H1 (cell line): ENCODE measurements at regions not wholly inside any gene's neighbourhood (a gene's known extent, or its start where the extent isn't known, plus 50 kb on each side); places are given as distances from the start of the nearest gene placed in this dataset.
A peak's percentile ranks its signal among the peaks of the same experiment; 100 is the strongest.

Experiments
- CTCF ChIA-PET: fragments of 300-600 bp; sonication (Branson Sonifier 250); formaldehyde crosslinking; loops from one replicate; lab custom pipeline; 2021; ENCODE audit not compliant: partially characterized antibody; lab: Charles Lee
- POLR2A ChIA-PET: fragments of 300-600 bp; sonication (Branson Sonifier 250); formaldehyde crosslinking; loops from one replicate; lab custom pipeline; 2021; ENCODE audit warnings: inconsistent platforms; ENCODE audit not compliant: partially characterized antibody; lab: Charles Lee
- DNase-seq, 2 experiments: peaks; one replicate each; pipeline versions ENCODE4 v3.0.0 to v3.0.0-alpha.2; 2010 to 2022; ENCODE audit warnings: low spot score in 2 of 2, low read depth in 1 of 2, mixed read lengths in 1 of 2
- FAIRE-seq: peaks from 2 replicates; lab custom pipeline; 2011; peaks lifted over from hg19 to GRCh38; lab: Jason Lieb, UNC
- H2AFZ ChIP-seq: 2 replicates; pipeline ENCODE4 v1.8.1; 2012; ENCODE audit warnings: low read length, inconsistent platforms
- H2AK5ac ChIP-seq: 2 replicates; pipeline ENCODE4 v1.6.1; 2013; ENCODE audit warnings: low read depth, low read length
- H2BK120ac ChIP-seq: replicated peaks from 2 replicates; pipeline ENCODE3; 2013; ENCODE audit warnings: low read depth, low read length, inconsistent platforms
- H2BK12ac ChIP-seq: 2 replicates; pipeline ENCODE4 v1.6.1; 2013; ENCODE audit warnings: low read depth, low read length
- H2BK15ac ChIP-seq: 2 replicates; pipeline ENCODE4 v1.6.1; 2013; ENCODE audit warnings: low read length
- H2BK20ac ChIP-seq: 2 replicates; pipeline ENCODE4 v1.6.1; 2013; ENCODE audit warnings: low read length
- H2BK5ac ChIP-seq: 2 replicates; pipeline ENCODE4 v1.6.1; 2013; ENCODE audit warnings: low read depth, low read length
- H3K14ac ChIP-seq: 2 replicates; pipeline ENCODE4 v1.6.1; 2013; ENCODE audit warnings: inconsistent platforms; ENCODE audit not compliant: insufficient read length
- H3K18ac ChIP-seq: 2 replicates; pipeline ENCODE4 v1.6.1; 2013; ENCODE audit warnings: low read length; ENCODE audit errors: extremely low read depth
- H3K23ac ChIP-seq: 2 replicates; pipeline ENCODE4 v1.6.1; 2013; ENCODE audit warnings: inconsistent platforms; ENCODE audit not compliant: insufficient read length
- H3K23me2 ChIP-seq: 2 replicates; pipeline ENCODE4 v1.6.1; 2013; ENCODE audit warnings: low read depth, low read length
- H3K27ac ChIP-seq: 2 replicates; pipeline ENCODE4 v1.6.1; 2011; ENCODE audit warnings: low read depth, low read length, inconsistent platforms
- H3K27me3 ChIP-seq, 4 experiments: replicated peaks in 1 of 4; 1 replicate in 1 of 4; 2 replicates in 3 of 4; pipeline versions ENCODE4 v1.6.1 to v1.8.1; 2011 to 2013; ENCODE audit warnings: low read length in 3 of 4, mild to moderate bottlenecking in 3 of 4, inconsistent platforms in 2 of 4, mixed read lengths in 2 of 4, moderate library complexity in 1 of 4; ENCODE audit not compliant: control insufficient read depth in 3 of 4, insufficient read depth in 3 of 4; ENCODE audit errors: extremely low read depth in 1 of 4
- H3K36me3 ChIP-seq, 4 experiments: 2 replicates each; pipeline versions ENCODE4 v1.6.1 to v1.8.1; 2011 to 2013; ENCODE audit warnings: mild to moderate bottlenecking in 4 of 4, low read length in 3 of 4, moderate library complexity in 2 of 4, control low read depth in 1 of 4, inconsistent platforms in 1 of 4; ENCODE audit not compliant: insufficient read depth in 4 of 4, control insufficient read depth in 2 of 4
- H3K4ac ChIP-seq: replicated peaks from 2 replicates; pipeline ENCODE3; 2013; ENCODE audit warnings: low read length, low read depth, mixed read lengths, inconsistent platforms; ENCODE audit not compliant: insufficient read length
- H3K4me1 ChIP-seq, 4 experiments: replicated peaks in 1 of 4; 1 replicate in 1 of 4; 2 replicates in 3 of 4; pipeline versions ENCODE4 v1.6.1 to v1.8.1; 2011 to 2013; ENCODE audit warnings: low read length in 3 of 4, inconsistent platforms in 2 of 4, mixed read lengths in 1 of 4; ENCODE audit not compliant: insufficient read depth in 4 of 4, control insufficient read depth in 3 of 4
- H3K4me2 ChIP-seq, 2 experiments: 2 replicates each; pipeline versions ENCODE4 v1.6.1 to v1.8.1; 2011 to 2013; ENCODE audit warnings: low read depth in 2 of 2, low read length in 2 of 2, control low read depth in 1 of 2, inconsistent platforms in 1 of 2, mild to moderate bottlenecking in 1 of 2; ENCODE audit not compliant: insufficient read depth in 1 of 2
- H3K4me3 ChIP-seq, 4 experiments: fragments of 200-600, 300-600 bp in 1 of 4; sonication (generic), shearing (Covaris generic), sonication (Bioruptor Twin) in 1 of 4; 2 replicates each; pipeline versions ENCODE4 v1.5.1 to v1.8.1; 2011 to 2016; ENCODE audit warnings: low read length in 4 of 4, low read depth in 3 of 4, control low read depth in 2 of 4, inconsistent platforms in 2 of 4, mild to moderate bottlenecking in 2 of 4, mixed read lengths in 1 of 4, moderate library complexity in 1 of 4; ENCODE audit not compliant: insufficient read depth in 2 of 4; ENCODE audit errors: extremely low read depth in 1 of 4
- H3K56ac ChIP-seq: replicated peaks from 2 replicates; pipeline ENCODE3; 2013; ENCODE audit warnings: low read depth, mild to moderate bottlenecking, mixed read lengths, low read length, inconsistent platforms; ENCODE audit not compliant: insufficient read length
- H3K79me1 ChIP-seq: 2 replicates; pipeline ENCODE4 v1.6.1; 2013; ENCODE audit warnings: low read depth, low read length, control low read depth
- H3K79me2 ChIP-seq, 2 experiments: 2 replicates each; pipeline versions ENCODE4 v1.6.1 to v1.8.1; 2012 to 2013; ENCODE audit warnings: low read length in 2 of 2, mild to moderate bottlenecking in 2 of 2, inconsistent platforms in 1 of 2; ENCODE audit not compliant: insufficient read depth in 2 of 2, control insufficient read depth in 1 of 2
- H3K9ac ChIP-seq, 4 experiments: replicated peaks in 1 of 4; 1 replicate in 1 of 4; 2 replicates in 3 of 4; pipeline versions ENCODE4 v1.6.1 to v1.8.1; 2011 to 2013; ENCODE audit warnings: low read depth in 3 of 4, low read length in 3 of 4, control low read depth in 2 of 4, mild to moderate bottlenecking in 2 of 4, moderate library complexity in 2 of 4, inconsistent platforms in 1 of 4; ENCODE audit errors: extremely low read depth in 1 of 4
- H3K9me3 ChIP-seq, 2 experiments: 2 replicates each; pipeline versions ENCODE4 v1.6.1 to v1.8.1; 2012 to 2013; ENCODE audit warnings: mild to moderate bottlenecking in 2 of 2, moderate library complexity in 2 of 2, control low read depth in 1 of 2, inconsistent platforms in 1 of 2, low read depth in 1 of 2, low read length in 1 of 2, mixed read lengths in 1 of 2; ENCODE audit not compliant: insufficient read depth in 2 of 2
- H4K20me1 ChIP-seq, 2 experiments: replicated peaks in 1 of 2; 2 replicates each; pipeline versions ENCODE3 to v1.8.1; 2011 to 2013; ENCODE audit warnings: inconsistent platforms in 2 of 2, low read length in 2 of 2, mild to moderate bottlenecking in 1 of 2; ENCODE audit not compliant: insufficient read depth in 2 of 2, control insufficient read depth in 1 of 2
- H4K5ac ChIP-seq: 2 replicates; pipeline ENCODE4 v1.6.1; 2013; ENCODE audit warnings: low read length, low read depth, mixed read lengths, inconsistent platforms; ENCODE audit not compliant: insufficient read length
- H4K8ac ChIP-seq: 2 replicates; pipeline ENCODE4 v1.8.0; 2013; ENCODE audit warnings: mild to moderate bottlenecking, moderate library complexity, low read length, inconsistent platforms; ENCODE audit not compliant: insufficient read depth; ENCODE audit errors: extremely low read depth
- H4K91ac ChIP-seq: replicated peaks from 2 replicates; pipeline ENCODE3; 2013; ENCODE audit warnings: low read length, mixed read lengths, inconsistent platforms; ENCODE audit not compliant: insufficient read length
- ASH2L ChIP-seq: fragments of 200-600, 300-600 bp; sonication (generic); IDR thresholded peaks from one replicate; pipeline ENCODE4 v1.7.1; 2017; ENCODE audit warnings: low read length
- ATF2 ChIP-seq: IDR thresholded peaks from 2 replicates; pipeline ENCODE4 v1.6.1; 2012; ENCODE audit warnings: low read length, inconsistent platforms
- GTF2F1 ChIP-seq: IDR thresholded peaks from 2 replicates; pipeline ENCODE4 v1.6.1; 2012; ENCODE audit warnings: low read depth, low read length, improper control_type of control experiment, borderline replicate concordance
- SP1 ChIP-seq: IDR thresholded peaks from 2 replicates; pipeline ENCODE4 v1.6.1; 2011; ENCODE audit warnings: low read depth, low read length
- USF2 ChIP-seq: IDR thresholded peaks from 2 replicates; pipeline ENCODE4 v1.6.1; 2011; ENCODE audit warnings: low read length, improper control_type of control experiment
- WGBS, 2 experiments: shearing (Covaris generic) in 1 of 2; methylation state at CpG; one replicate each; pipeline versions ENCODE4 v1.1.6 to v1.1.7; 2013 to 2015; ENCODE audit warnings: low lambda C conversion rate in 2 of 2, mixed read lengths in 2 of 2, inconsistent platforms in 1 of 2, low coverage in 1 of 2, missing lambda C conversion rate in 1 of 2; ENCODE audit not compliant: insufficient replicate concordance in 2 of 2, insufficient coverage in 1 of 2, insufficient read length in 1 of 2; ENCODE audit errors: extremely low coverage in 1 of 2, missing lambda C conversion rate in 1 of 2; 5-methylcytosine and 5-hydroxymethylcytosine counted together

DNA sequence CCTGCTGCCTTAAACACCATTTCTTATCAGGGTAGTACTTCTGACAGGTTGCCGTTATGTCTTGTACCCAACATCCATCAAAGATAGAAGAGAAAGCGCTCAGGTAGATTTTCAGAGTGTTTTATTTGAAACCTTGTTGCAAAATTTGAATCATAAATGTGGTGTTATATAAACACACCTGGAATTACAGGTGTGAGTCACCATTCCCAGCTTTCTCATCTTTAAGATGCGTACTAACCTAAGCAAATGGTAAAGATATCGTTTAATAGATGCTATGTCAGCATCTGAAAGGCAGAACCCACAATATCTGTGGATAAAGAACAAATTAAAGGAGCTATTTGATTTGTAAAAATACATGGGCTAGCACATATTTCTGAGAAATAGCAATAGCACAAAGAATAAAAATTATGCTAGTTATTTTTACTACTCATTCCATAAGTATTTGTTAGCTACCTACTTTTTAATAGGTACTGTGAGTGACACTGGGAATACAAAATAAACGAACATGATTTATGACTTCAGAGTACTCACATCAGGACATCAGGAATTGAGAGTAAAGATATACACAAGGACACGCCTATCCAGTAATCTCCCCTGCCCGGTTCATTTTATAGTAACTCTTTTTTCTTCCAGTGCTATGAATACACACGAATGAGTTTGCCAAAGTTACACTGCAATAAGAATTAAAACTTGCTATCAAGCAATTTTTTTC is 193.8 kb downstream of the RBM43 start:
- POLR2A ChIA-PET, result no interaction called here
- 0 out of 2 replicates have a peak overlapping the region, but pooled peaks have one; percentile 41 for H2BK12ac ChIP-seq
- no peak for FAIRE-seq

More for the DNA sequence above, 193.8 kb downstream of the RBM43 start:
- TF ChIP-seq GTF2F1 (no peak), SP1 (no peak), USF2 (no peak), ASH2L (no peak), ATF2 (no peak)
- Histone ChIP-seq H4K8ac (no peak overlapping the region), H2BK20ac (no peak overlapping the region), H3K27me3 (no peaks in the 10 kb centered on the region), H3K18ac (no peak overlapping the region), H3K56ac (no peak overlapping the region), H3K36me3 (no peaks in the 10 kb centered on the region; a peak in 1 of 8 replicates), H3K79me1 (no peaks in the 10 kb centered on the region), H3K23me2 (no peaks in the 10 kb centered on the region), H3K27ac (no peak overlapping the region), H3K4me2 (no peak overlapping the region), H4K20me1 (no peaks in the 10 kb centered on the region), H3K4ac (no peak overlapping the region), H3K9me3 (no peaks in the 10 kb centered on the region), H3K79me2 (no peaks in the 10 kb centered on the region), H3K14ac (no peak overlapping the region), H2AFZ (no peak overlapping the region), H3K4me1 (peaks cover 0 to 15% (median 10%) of the 10 kb centered on the region in 4 experiments; a peak in 4 of 7 replicates), H2BK5ac (no peak overlapping the region), H2BK15ac (peak overlapping the region; percentile 46; the same call in 1 of the 2 replicates), H2AK5ac (no peak overlapping the region), H3K9ac (no peak overlapping the region), H2BK120ac (peak overlapping the region; percentile 4), H3K23ac (no peak overlapping the region), H3K4me3 (no peak overlapping the region), H4K5ac (no peak overlapping the region), H4K91ac (no peak overlapping the region)
- WGBS, 2 experiments, result 80% methylated on average over 8 of the region's 8 CpGs; no CpG with 5 or more reads in 1 of the 2 experiments
- DNase-seq, result no peak
- CTCF ChIA-PET, result interaction anchor here (1.1 to 1.9 kb wide), 4 partner anchors 16 to 643 kb away, joined by 3 to 5 read pairs (median 4); no protein-coding TSS in a partner anchor
